HAP-1 (cell line): ENCODE measurements at regions not wholly inside any gene's neighbourhood (a gene's known extent, or its start where the extent isn't known, plus 50 kb on each side); places are given as distances from the start of the nearest gene placed in this dataset.
A peak's percentile ranks its signal among the peaks of the same experiment; 100 is the strongest.

Experiments
- DNase-seq, 2 experiments: peaks; one replicate each; pipeline ENCODE4 v3.0.0-alpha.2; 2016 to 2020; ENCODE audit warnings: low spot score in 2 of 2
- H3K27me3 ChIP-seq: fragments of 250-450 bp; sonication (Bioruptor Pico); 2 replicates; pipeline ENCODE4 v1.5.1; 2020; ENCODE audit warnings: low read depth, mild to moderate bottlenecking, moderate library complexity
- H3K36me3 ChIP-seq: fragments of 250-450 bp; sonication (Bioruptor Pico); replicated peaks from 2 replicates; pipeline ENCODE4 v1.5.1; 2020; ENCODE audit warnings: mild to moderate bottlenecking
- H3K4me1 ChIP-seq: fragments of 250-450 bp; sonication (Bioruptor Pico); 2 replicates; pipeline ENCODE4 v1.5.1; 2020; ENCODE audit warnings: mild to moderate bottlenecking
- H3K4me3 ChIP-seq: fragments of 250-450 bp; sonication (Bioruptor Pico); 2 replicates; pipeline ENCODE4 v1.5.1; 2020; ENCODE audit warnings: mild to moderate bottlenecking, moderate library complexity
- H3K9me3 ChIP-seq: fragments of 250-450 bp; sonication (Bioruptor Pico); 2 replicates; pipeline ENCODE4 v1.5.1; 2020; ENCODE audit warnings: mild to moderate bottlenecking, moderate library complexity
- in situ Hi-C: fragments of 300-500 bp; cut with MboI; formaldehyde crosslinking; loops from 3 replicates; pipeline ENCODE4 v1.14.3; 2020; ENCODE audit warnings: low sequenced_read_pairs, inconsistent platforms, mixed read lengths

GRCh38 chr4:111464251-111465045 lies 680.8 kb upstream of the FAM241A start:
- Histone ChIP-seq H3K4me3 (no peak overlapping the region), H3K9me3 (no peaks in the 10 kb centered on the region), H3K27me3 (no peaks in the 10 kb centered on the region), H3K4me1 (no peaks in the 10 kb centered on the region), H3K36me3 (no peaks in the 10 kb centered on the region)
- no peak for DNase-seq
- in situ Hi-C loops = no loop called here

GRCh38 chr4:111466811-111467604 lies 678.2 kb upstream of the FAM241A start:
- no peak for DNase-seq
- Histone ChIP-seq H3K4me1 (no peaks in the 10 kb centered on the region), H3K4me3 (no peak overlapping the region), H3K27me3 (0 out of 2 replicates have a peak, but pooled peaks cover 2% of the 10 kb centered on the region), H3K9me3 (no peaks in the 10 kb centered on the region), H3K36me3 (no peaks in the 10 kb centered on the region)
- in situ Hi-C loops = no loop called here

GRCh38 chr4:111475001-111475400 lies 670.3 kb upstream of the FAM241A start:
- no peaks in the 10 kb centered on the region for H3K36me3 ChIP-seq
- no peak overlapping the region for H3K4me3 ChIP-seq
- H3K27me3 ChIP-seq = 0 out of 2 replicates have a peak, but pooled peaks cover 2% of the 10 kb centered on the region
- H3K4me1 ChIP-seq = no peaks in the 10 kb centered on the region
- in situ Hi-C loops = no loop called here
- peak; percentile 27 to 47 for DNase-seq
- no peaks in the 10 kb centered on the region for H3K9me3 ChIP-seq

- in situ Hi-C loops = no loop called here
- DNase-seq = no peak
- H3K4me1 ChIP-seq = no peaks in the 10 kb centered on the region
- H3K27me3 ChIP-seq = no peaks in the 10 kb centered on the region
- H3K36me3 ChIP-seq = no peaks in the 10 kb centered on the region
- no peaks in the 10 kb centered on the region for H3K9me3 ChIP-seq
- H3K4me3 ChIP-seq = no peak overlapping the region
Measured at GRCh38 chr4:111475666-111476065, 669.6 kb upstream of the FAM241A start.

GRCh38 chr4:111480510-111480909 lies 664.7 kb upstream of the FAM241A start:
- H3K27me3 ChIP-seq = no peaks in the 10 kb centered on the region
- no peaks in the 10 kb centered on the region for H3K9me3 ChIP-seq
- DNase-seq = no peak
- H3K4me1 ChIP-seq = no peaks in the 10 kb centered on the region
- in situ Hi-C loops = no loop called here
- H3K36me3 ChIP-seq = no peaks in the 10 kb centered on the region
- H3K4me3 ChIP-seq = no peak overlapping the region

GRCh38 chr4:111483375-111484169 lies 661.7 kb upstream of the FAM241A start:
- no peak for DNase-seq
- Histone ChIP-seq H3K4me3 (no peak overlapping the region), H3K4me1 (no peaks in the 10 kb centered on the region), H3K27me3 (no peaks in the 10 kb centered on the region), H3K9me3 (no peaks in the 10 kb centered on the region), H3K36me3 (no peaks in the 10 kb centered on the region)
- in situ Hi-C loops = no loop called here

- Histone ChIP-seq H3K4me3 (no peak overlapping the region), H3K9me3 (no peaks in the 10 kb centered on the region), H3K27me3 (no peaks in the 10 kb centered on the region), H3K36me3 (no peaks in the 10 kb centered on the region), H3K4me1 (no peaks in the 10 kb centered on the region)
- DNase-seq = no peak
- in situ Hi-C loops = no loop called here
Measured at GRCh38 chr4:111492496-111492895, 652.8 kb upstream of the FAM241A start.

GRCh38 chr4:111494471-111494870 lies 650.8 kb upstream of the FAM241A start:
- no peak for DNase-seq
- Histone ChIP-seq H3K36me3 (no peaks in the 10 kb centered on the region), H3K9me3 (no peaks in the 10 kb centered on the region), H3K4me3 (no peak overlapping the region), H3K4me1 (no peaks in the 10 kb centered on the region), H3K27me3 (no peaks in the 10 kb centered on the region)
- in situ Hi-C loops = no loop called here

GRCh38 chr4:111494971-111495370 lies 650.3 kb upstream of the FAM241A start:
- H3K9me3 ChIP-seq = no peaks in the 10 kb centered on the region
- no peak overlapping the region for H3K4me3 ChIP-seq
- H3K4me1 ChIP-seq = no peaks in the 10 kb centered on the region
- no peak for DNase-seq
- in situ Hi-C loops = no loop called here
- H3K27me3 ChIP-seq = no peaks in the 10 kb centered on the region
- H3K36me3 ChIP-seq = no peaks in the 10 kb centered on the region

- Histone ChIP-seq H3K4me1 (no peaks in the 10 kb centered on the region), H3K9me3 (no peaks in the 10 kb centered on the region), H3K27me3 (peaks cover 6% of the 10 kb centered on the region), H3K36me3 (no peaks in the 10 kb centered on the region), H3K4me3 (no peak overlapping the region)
- DNase-seq = no peak
- in situ Hi-C loops = no loop called here
Measured at GRCh38 chr4:111499291-111499690, 646.0 kb upstream of the FAM241A start.

GRCh38 chr4:111499706-111500105 lies 645.5 kb upstream of the FAM241A start:
- peaks cover 6% of the 10 kb centered on the region for H3K27me3 ChIP-seq
- DNase-seq = no peak
- H3K4me3 ChIP-seq = no peak overlapping the region
- in situ Hi-C loops = no loop called here
- no peaks in the 10 kb centered on the region for H3K4me1 ChIP-seq
- no peaks in the 10 kb centered on the region for H3K9me3 ChIP-seq
- no peaks in the 10 kb centered on the region for H3K36me3 ChIP-seq

GRCh38 chr4:111500858-111501257 lies 644.4 kb upstream of the FAM241A start:
- Histone ChIP-seq H3K36me3 (no peaks in the 10 kb centered on the region), H3K9me3 (no peaks in the 10 kb centered on the region), H3K27me3 (peaks cover 6% of the 10 kb centered on the region), H3K4me3 (no peak overlapping the region), H3K4me1 (no peaks in the 10 kb centered on the region)
- in situ Hi-C loops = no loop called here
- no peak for DNase-seq

- no peak for DNase-seq
Measured at GRCh38 chr4:111501946-111502345, 643.3 kb upstream of the FAM241A start.

GRCh38 chr4:111502626-111503025 lies 642.6 kb upstream of the FAM241A start:
- Histone ChIP-seq H3K4me1 (no peaks in the 10 kb centered on the region), H3K27me3 (peaks cover 6% of the 10 kb centered on the region), H3K9me3 (no peaks in the 10 kb centered on the region), H3K4me3 (no peak overlapping the region), H3K36me3 (no peaks in the 10 kb centered on the region)
- in situ Hi-C loops = no loop called here
- no peak for DNase-seq

More at GRCh38 chr4:111501946-111502345, 643.3 kb upstream of the FAM241A start:
- Histone ChIP-seq H3K36me3 (no peaks in the 10 kb centered on the region), H3K4me1 (no peaks in the 10 kb centered on the region), H3K27me3 (peaks cover 6% of the 10 kb centered on the region), H3K4me3 (no peak overlapping the region), H3K9me3 (no peaks in the 10 kb centered on the region)
- in situ Hi-C loops = no loop called here
